ENCODE measurements at regions not wholly inside any gene's neighbourhood (a gene's known extent, or its start where the extent isn't known, plus 50 kb on each side); places are given as distances from the start of the nearest gene placed in this dataset.

GRCh38 chr14:97584528-97584927, 787.3 kb downstream of the VRK1 start:
- DNase-seq (ENCODE audit: low read depth), result no peak

- no peak for DNase-seq (ENCODE audit: low read depth)
Measured at GRCh38 chr14:97592341-97592980, 795.3 kb downstream of the VRK1 start.

GRCh38 chr14:97594306-97594705, 797.1 kb downstream of the VRK1 start:
- no peak for DNase-seq (ENCODE audit: low read depth)

GRCh38 chr14:97602438-97603117, 805.4 kb downstream of the VRK1 start:
- peak; percentile 40 for DNase-seq (ENCODE audit: low read depth)

GRCh38 chr14:97603201-97603600, 806.0 kb downstream of the VRK1 start:
- DNase-seq (ENCODE audit: low read depth), result peak; percentile 4

- no peak for DNase-seq (ENCODE audit: low read depth)
Measured at GRCh38 chr14:97604731-97605130, 807.5 kb downstream of the VRK1 start.

- DNase-seq (ENCODE audit: low read depth), result no peak
Measured at GRCh38 chr14:97618401-97618800, 821.2 kb downstream of the VRK1 start.

- no peak for DNase-seq (ENCODE audit: low read depth)
Measured at GRCh38 chr14:97618917-97619690, 821.9 kb downstream of the VRK1 start.

- no peak for DNase-seq (ENCODE audit: low read depth)
Measured at GRCh38 chr14:97620066-97620465, 822.9 kb downstream of the VRK1 start.

GRCh38 chr14:97624985-97625384, 827.8 kb downstream of the VRK1 start:
- DNase-seq (ENCODE audit: low read depth), result no peak

- DNase-seq (ENCODE audit: low read depth), result no peak
Measured at GRCh38 chr14:97625477-97625876, 828.3 kb downstream of the VRK1 start.

- DNase-seq (ENCODE audit: low read depth), result no peak
Measured at GRCh38 chr14:97626088-97626487, 828.9 kb downstream of the VRK1 start.

GRCh38 chr14:97630249-97630648, 833.1 kb downstream of the VRK1 start:
- no peak for DNase-seq (ENCODE audit: low read depth)

GRCh38 chr14:97633131-97633738, 836.1 kb downstream of the VRK1 start:
- DNase-seq (ENCODE audit: low read depth), result no peak

GRCh38 chr14:97634751-97635150, 837.6 kb downstream of the VRK1 start:
- peak; percentile 1 for DNase-seq (ENCODE audit: low read depth)

- no peak for DNase-seq (ENCODE audit: low read depth)
Measured at GRCh38 chr14:97638864-97639263, 841.7 kb downstream of the VRK1 start.

- DNase-seq (ENCODE audit: low read depth), result no peak
Measured at GRCh38 chr14:97640031-97640430, 842.8 kb downstream of the VRK1 start.

- no peak for DNase-seq (ENCODE audit: low read depth)
Measured at GRCh38 chr14:97641827-97642226, 844.6 kb downstream of the VRK1 start.

GRCh38 chr14:97642631-97643030, 845.4 kb downstream of the VRK1 start:
- DNase-seq (ENCODE audit: low read depth), result no peak

GRCh38 chr14:97644365-97644764, 847.2 kb downstream of the VRK1 start:
- DNase-seq (ENCODE audit: low read depth), result no peak

GRCh38 chr14:97649752-97650151, 852.6 kb downstream of the VRK1 start:
- DNase-seq (ENCODE audit: low read depth), result no peak

- DNase-seq (ENCODE audit: low read depth), result no peak
Measured at GRCh38 chr14:97655169-97655948, 858.2 kb downstream of the VRK1 start.
